Liver (tissue), 8 donors: ENCODE measurements at regions not wholly inside any gene's neighbourhood (a gene's known extent, or its start where the extent isn't known, plus 50 kb on each side); places are given as distances from the start of the nearest gene placed in this dataset.

ENCODE experiments used
- DNase-seq: peaks from one replicate; pipeline ENCODE4 v3.0.0-alpha.2; 2017; ENCODE audit warnings: low spot score
- H3K27ac ChIP-seq, 2 donors: one replicate each; pipeline ENCODE4 v1.7.0; 2013; ENCODE audit warnings: inconsistent platforms in 2 of 2, low read length in 2 of 2, control low read depth in 1 of 2, low read depth in 1 of 2, mild to moderate bottlenecking in 1 of 2
- H3K27me3 ChIP-seq, 4 donors: one replicate each; pipeline versions ENCODE4 v1.6.1 to v1.7.0; 2013; ENCODE audit warnings: low read length in 3 of 4, inconsistent platforms in 1 of 4, mild to moderate bottlenecking in 1 of 4, moderate library complexity in 1 of 4; ENCODE audit not compliant: control insufficient read depth in 4 of 4, insufficient read depth in 4 of 4
- H3K36me3 ChIP-seq, 4 donors: one replicate each; pipeline versions ENCODE4 v1.6.1 to v1.7.0; 2013; ENCODE audit warnings: low read length in 3 of 4, mild to moderate bottlenecking in 3 of 4, low read depth in 1 of 4, moderate library complexity in 1 of 4; ENCODE audit not compliant: control insufficient read depth in 4 of 4, insufficient read depth in 3 of 4
- H3K4me1 ChIP-seq, 4 donors: one replicate each; pipeline versions ENCODE4 v1.6.1 to v1.7.0; 2013; ENCODE audit warnings: low read length in 3 of 4, mild to moderate bottlenecking in 3 of 4, moderate library complexity in 1 of 4; ENCODE audit not compliant: control insufficient read depth in 4 of 4, insufficient read depth in 4 of 4
- H3K4me3 ChIP-seq, 3 donors: one replicate each; pipeline versions ENCODE4 v1.6.1 to v1.7.0; 2013; ENCODE audit warnings: low read length in 3 of 3, control low read depth in 1 of 3, low read depth in 1 of 3, mild to moderate bottlenecking in 1 of 3
- H3K9ac ChIP-seq, 2 donors: one replicate each; pipeline ENCODE4 v1.7.0; 2013; ENCODE audit warnings: low read length in 2 of 2, mild to moderate bottlenecking in 2 of 2, moderate library complexity in 2 of 2, control low read depth in 1 of 2, low read depth in 1 of 2
- H3K9me3 ChIP-seq, 4 donors: one replicate each; pipeline versions ENCODE4 v1.6.1 to v1.7.0; 2013; ENCODE audit warnings: low read length in 3 of 4; ENCODE audit not compliant: control insufficient read depth in 4 of 4
- ATF3 ChIP-seq: IDR thresholded peaks from 2 replicates; pipeline ENCODE4 v1.6.1; 2016; ENCODE audit warnings: antibody characterized with exemption
- CTCF ChIP-seq: fragments of 150-350 bp; IDR thresholded peaks from 2 replicates; pipeline ENCODE4 v1.5.1; 2017; ENCODE audit warnings: improper control_type of control experiment, low read depth, low read length; ENCODE audit not compliant: missing input control
- EGR1 ChIP-seq, 2 donors: IDR thresholded peaks; 2 replicates each; pipeline ENCODE4 v1.6.1; 2016 to 2018; ENCODE audit warnings: antibody characterized with exemption in 2 of 2, low read depth in 2 of 2
- FOXA1 ChIP-seq: IDR thresholded peaks from 2 replicates; pipeline ENCODE4 v1.6.1; 2016; ENCODE audit warnings: antibody characterized with exemption
- FOXA2 ChIP-seq: IDR thresholded peaks from 2 replicates; pipeline ENCODE4 v1.6.1; 2016; ENCODE audit warnings: antibody characterized with exemption
- HNF4G ChIP-seq: IDR thresholded peaks from 2 replicates; pipeline ENCODE4 v1.6.1; 2016; ENCODE audit warnings: antibody characterized with exemption
- JUND ChIP-seq, 2 donors: IDR thresholded peaks; 2 replicates each; pipeline ENCODE4 v1.6.1; 2016; ENCODE audit warnings: antibody characterized with exemption in 2 of 2
- MAX ChIP-seq: IDR thresholded peaks from 2 replicates; pipeline ENCODE4 v1.6.1; 2016; ENCODE audit warnings: antibody characterized with exemption
- NR2F2 ChIP-seq: IDR thresholded peaks from 2 replicates; pipeline ENCODE4 v1.6.1; 2016; ENCODE audit warnings: antibody characterized with exemption
- REST ChIP-seq: IDR thresholded peaks from 2 replicates; pipeline ENCODE4 v1.6.1; 2016; ENCODE audit warnings: antibody characterized with exemption, mild to moderate bottlenecking
- RXRA ChIP-seq, 2 donors: IDR thresholded peaks; 2 replicates each; pipeline ENCODE4 v1.6.1; 2017 to 2018; ENCODE audit warnings: antibody characterized with exemption in 2 of 2, mild to moderate bottlenecking in 1 of 2
- SP1 ChIP-seq: IDR thresholded peaks from 2 replicates; pipeline ENCODE4 v1.6.1; 2018; ENCODE audit warnings: antibody characterized with exemption, mild to moderate bottlenecking
- TAF1 ChIP-seq: conservative IDR thresholded peaks from 2 replicates; pipeline ENCODE4 v1.6.1; 2016; ENCODE audit warnings: antibody characterized with exemption, mild to moderate bottlenecking
- YY1 ChIP-seq: IDR thresholded peaks from 2 replicates; pipeline ENCODE4 v1.6.1; 2016; ENCODE audit warnings: antibody characterized with exemption, mild to moderate bottlenecking
- WGBS: extraction: QIAGEN DNeasy Blood & Tissue Kit; methylation state at CpG from one replicate; pipeline ENCODE4 v1.1.7; 2013; 5-methylcytosine and 5-hydroxymethylcytosine counted together
- donor health status: healthy.
- donor health status: healthy.
- donor health status: healthy.
- donor health status: healthy.
- donor health status: healthy.

GRCh38 chr4:10201381-10202223 lies 85.0 kb upstream of the WDR1 start:
- H3K9me3 ChIP-seq, result no peaks in the 10 kb centered on the region
- no peaks in the 10 kb centered on the region for H3K4me1 ChIP-seq
- no peak overlapping the region for H3K4me3 ChIP-seq
- no peaks in the 10 kb centered on the region for H3K36me3 ChIP-seq
- H3K27ac ChIP-seq, result no peak overlapping the region
- H3K27me3 ChIP-seq, result no peaks in the 10 kb centered on the region
- DNase-seq, result peak; percentile 21
- no peak for TF ChIP-seq RXRA (IDR thresholded peaks at IDR 0.05)
- H3K9ac ChIP-seq, result no peak overlapping the region
- WGBS, result 77% methylated on average over 4 of the region's 4 CpGs

- Histone ChIP-seq H3K4me1 (no peaks in the 10 kb centered on the region), H3K9me3 (no peaks in the 10 kb centered on the region), H3K4me3 (no peak overlapping the region), H3K27ac (no peak overlapping the region), H3K27me3 (no peaks in the 10 kb centered on the region), H3K9ac (no peak overlapping the region), H3K36me3 (no peaks in the 10 kb centered on the region)
- 67% methylated on average over 3 of the region's 3 CpGs for WGBS
- TF ChIP-seq TAF1 (no peak), RXRA (IDR thresholded peaks at IDR 0.05) (no peak), EGR1 (IDR thresholded peaks at IDR 0.05; ENCODE audit: low read depth in 2 of 2) (no peak), CTCF (no peak), YY1 (no peak), HNF4G (no peak), REST (no peak), FOXA2 (no peak), FOXA1 (no peak), NR2F2 (no peak), SP1 (no peak), MAX (no peak), JUND (IDR thresholded peaks at IDR 0.05) (no peak), ATF3 (no peak)
- peak; percentile 39 for DNase-seq
Observed at GRCh38 chr4:10200869-10201268, 84.3 kb upstream of the WDR1 start.
